Kidney tubule cell (primary cell): ENCODE measurements at regions not wholly inside any gene's neighbourhood (a gene's known extent, or its start where the extent isn't known, plus 50 kb on each side); places are given as distances from the start of the nearest gene placed in this dataset.
A peak's percentile ranks its signal among the peaks of the same experiment; 100 is the strongest.

Experiments used
- DNase-seq: peaks from one replicate; pipeline ENCODE4 v3.0.0-alpha.2; 2018; ENCODE audit warnings: low spot score

GRCh38 chr5:146254223-146254622, 50.8 kb downstream of the RBM27 start:
- no peak for DNase-seq

- DNase-seq: no peak
These were observed 65.5 kb upstream of the POU4F3 start for GRCh38 chr5:146273109-146273508.

GRCh38 chr5:146283344-146283761, 55.3 kb upstream of the POU4F3 start:
- peak; percentile 92 for DNase-seq

- DNase-seq: peak; percentile 17
These were observed 54.6 kb upstream of the POU4F3 start for GRCh38 chr5:146284016-146284415.
